ENCODE measurements at regions not wholly inside any gene's neighbourhood (a gene's known extent, or its start where the extent isn't known, plus 50 kb on each side); places are given as distances from the start of the nearest gene placed in this dataset.
"Not testable (repeated sequence)": the region's sequence is repeated elsewhere in the genome, so short reads cannot be mapped to it uniquely, and the experiment has no call there.

GRCh38 chr7:16263377-16263776 is 158.0 kb downstream of the CRPPA start:
- CTCF ChIA-PET (ENCODE audit: low intra/inter-chr PET ratio), result interaction anchor here (0.6 kb wide), 1 partner anchor 304 kb away, joined by 3 read pairs; no protein-coding TSS in a partner anchor
- in situ Hi-C loops (cut with MboI), result loop anchor here (10.0 kb wide), 1 partner anchor 301 kb away; no protein-coding TSS in a partner anchor
- peak; percentile 50 for TF ChIP-seq POLR2A (conservative IDR thresholded peaks at IDR 0.05)
- TF ChIP-seq, protein P1, sequence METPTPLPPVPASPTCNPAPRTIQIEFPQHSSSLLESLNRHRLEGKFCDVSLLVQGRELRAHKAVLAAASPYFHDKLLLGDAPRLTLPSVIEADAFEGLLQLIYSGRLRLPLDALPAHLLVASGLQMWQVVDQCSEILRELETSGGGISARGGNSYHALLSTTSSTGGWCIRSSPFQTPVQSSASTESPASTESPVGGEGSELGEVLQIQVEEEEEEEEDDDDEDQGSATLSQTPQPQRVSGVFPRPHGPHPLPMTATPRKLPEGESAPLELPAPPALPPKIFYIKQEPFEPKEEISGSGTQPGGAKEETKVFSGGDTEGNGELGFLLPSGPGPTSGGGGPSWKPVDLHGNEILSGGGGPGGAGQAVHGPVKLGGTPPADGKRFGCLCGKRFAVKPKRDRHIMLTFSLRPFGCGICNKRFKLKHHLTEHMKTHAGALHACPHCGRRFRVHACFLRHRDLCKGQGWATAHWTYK (CRISPR knock-in tag; IDR thresholded peaks at IDR 0.05), result 0 out of 2 replicates have a peak, but pooled peaks have one; percentile 45
- 0 out of 2 replicates have a peak, but pooled peaks have one; percentile 27 for TF ChIP-seq ZNF197 (CRISPR knock-in tag; IDR thresholded peaks at IDR 0.05; ENCODE audit: low read depth)
- peak; percentile 45; the same call in 1 of the 2 replicates for TF ChIP-seq KAT7 (CRISPR knock-in tag; IDR thresholded peaks at IDR 0.05; ENCODE audit: borderline replicate concordance)
- TF ChIP-seq CC2D1A (IDR thresholded peaks at IDR 0.05), result 0 out of 2 replicates have a peak, but pooled peaks have one; percentile 23
- peak; percentile 84; the same call in 1 of the 2 replicates for TF ChIP-seq DMBX1 (CRISPR knock-in tag; IDR thresholded peaks at IDR 0.05; ENCODE audit: borderline replicate concordance)
- TF ChIP-seq SMARCE1 (IDR thresholded peaks at IDR 0.05), result peak; percentile 36; the same call in 1 of the 2 replicates
- TF ChIP-seq ID3 (CRISPR knock-in tag; IDR thresholded peaks at IDR 0.05); FOXM1 (CRISPR knock-in tag; IDR thresholded peaks at IDR 0.05; ENCODE audit: low read depth): not testable (repeated sequence)
- TF ChIP-seq ID3 (tag; IDR thresholded peaks at IDR 0.05), result 0 out of 2 replicates have a peak, but pooled peaks have one; percentile 16
- 0 out of 2 replicates have a peak, but pooled peaks have one; percentile 13 for TF ChIP-seq HIVEP1 (CRISPR knock-in tag; IDR thresholded peaks at IDR 0.05)
- TF ChIP-seq FOXM1 (IDR thresholded peaks at IDR 0.05; ENCODE audit: low read depth), result peak; percentile 15
- 0 out of 2 replicates have a peak, but pooled peaks have one; percentile 34 for TF ChIP-seq ZNF134 (CRISPR knock-in tag; conservative IDR thresholded peaks at IDR 0.05)
- peak; percentile 42 for TF ChIP-seq CEBPB (tag; IDR thresholded peaks at IDR 0.05)
- TF ChIP-seq ZNF583 (CRISPR knock-in tag; IDR thresholded peaks at IDR 0.05), result peak; percentile 51; the same call in 1 of the 2 replicates
- TF ChIP-seq, protein P2, sequence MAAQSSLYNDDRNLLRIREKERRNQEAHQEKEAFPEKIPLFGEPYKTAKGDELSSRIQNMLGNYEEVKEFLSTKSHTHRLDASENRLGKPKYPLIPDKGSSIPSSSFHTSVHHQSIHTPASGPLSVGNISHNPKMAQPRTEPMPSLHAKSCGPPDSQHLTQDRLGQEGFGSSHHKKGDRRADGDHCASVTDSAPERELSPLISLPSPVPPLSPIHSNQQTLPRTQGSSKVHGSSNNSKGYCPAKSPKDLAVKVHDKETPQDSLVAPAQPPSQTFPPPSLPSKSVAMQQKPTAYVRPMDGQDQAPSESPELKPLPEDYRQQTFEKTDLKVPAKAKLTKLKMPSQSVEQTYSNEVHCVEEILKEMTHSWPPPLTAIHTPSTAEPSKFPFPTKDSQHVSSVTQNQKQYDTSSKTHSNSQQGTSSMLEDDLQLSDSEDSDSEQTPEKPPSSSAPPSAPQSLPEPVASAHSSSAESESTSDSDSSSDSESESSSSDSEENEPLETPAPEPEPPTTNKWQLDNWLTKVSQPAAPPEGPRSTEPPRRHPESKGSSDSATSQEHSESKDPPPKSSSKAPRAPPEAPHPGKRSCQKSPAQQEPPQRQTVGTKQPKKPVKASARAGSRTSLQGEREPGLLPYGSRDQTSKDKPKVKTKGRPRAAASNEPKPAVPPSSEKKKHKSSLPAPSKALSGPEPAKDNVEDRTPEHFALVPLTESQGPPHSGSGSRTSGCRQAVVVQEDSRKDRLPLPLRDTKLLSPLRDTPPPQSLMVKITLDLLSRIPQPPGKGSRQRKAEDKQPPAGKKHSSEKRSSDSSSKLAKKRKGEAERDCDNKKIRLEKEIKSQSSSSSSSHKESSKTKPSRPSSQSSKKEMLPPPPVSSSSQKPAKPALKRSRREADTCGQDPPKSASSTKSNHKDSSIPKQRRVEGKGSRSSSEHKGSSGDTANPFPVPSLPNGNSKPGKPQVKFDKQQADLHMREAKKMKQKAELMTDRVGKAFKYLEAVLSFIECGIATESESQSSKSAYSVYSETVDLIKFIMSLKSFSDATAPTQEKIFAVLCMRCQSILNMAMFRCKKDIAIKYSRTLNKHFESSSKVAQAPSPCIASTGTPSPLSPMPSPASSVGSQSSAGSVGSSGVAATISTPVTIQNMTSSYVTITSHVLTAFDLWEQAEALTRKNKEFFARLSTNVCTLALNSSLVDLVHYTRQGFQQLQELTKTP (IDR thresholded peaks at IDR 0.05; ENCODE audit: low read depth in 1 of 2, partially characterized antibody in 2 of 2), result peak; percentile 80 to 86
- TF ChIP-seq TAF1 (IDR thresholded peaks at IDR 0.05; ENCODE audit: control insufficient read depth, extremely low read depth, insufficient read depth, low read length, severe bottlenecking), result peak; percentile 42

More at GRCh38 chr7:16263377-16263776, 158.0 kb downstream of the CRPPA start:
- H3K9ac ChIP-seq (ENCODE audit: insufficient read depth in 1 of 2, low read depth in 2 of 2, low read length in 2 of 2), result peak overlapping the region; percentile 77 to 92
- peaks cover 36% of the 10 kb centered on the region for H3K36me3 ChIP-seq (ENCODE audit: control insufficient read depth, insufficient read depth, low read length)
- peaks cover 5 to 30% of the 10 kb centered on the region in 2 experiments; a peak in 4 of 5 replicates for H3K4me1 ChIP-seq (replicated peaks in 1 of 2; ENCODE audit: control insufficient read depth in 2 of 2, insufficient read depth in 2 of 2, low read length in 2 of 2)
- peak overlapping the region; percentile 49 for H3K4me3 ChIP-seq
- H3K27ac ChIP-seq (ENCODE audit: extremely low read depth, low read depth, low read length), result peak overlapping the region; percentile 93
- not testable (repeated sequence) for H2AFZ ChIP-seq (ENCODE audit: low read depth, low read length); H3K9me1 ChIP-seq (ENCODE audit: control insufficient read depth, insufficient read depth, low read length); H3K27me3 ChIP-seq (ENCODE audit: control insufficient read depth in 2 of 2, insufficient read depth in 2 of 2, low read length in 2 of 2); H3K9me3 ChIP-seq (replicated peaks; ENCODE audit: control insufficient read depth, insufficient read depth, low read depth, low read length); H4K20me1 ChIP-seq (replicated peaks; ENCODE audit: control insufficient read depth, insufficient read depth, low read length); FAIRE-seq; BruUV-seq (replicated peaks)
- DNase-seq (ENCODE audit: extremely low read depth in 1 of 4, low spot score in 3 of 4), result peak in 1 of 4 experiments; percentile 41
- WGBS (ENCODE audit: insufficient coverage, low coverage, missing lambda C conversion rate), result 4% methylated on average over 6 of the region's 6 CpGs
- peaks cover 69% of the 10 kb centered on the region for H3K79me2 ChIP-seq (ENCODE audit: control insufficient read depth, insufficient read depth, low read length)
- peak overlapping the region; percentile 87 for H3K4me2 ChIP-seq (ENCODE audit: insufficient read depth, low read length)
- peak; percentile 9 for ATAC-seq
- intact Hi-C loops (cut with micrococcal nuclease), result loop anchor here (10.0 kb wide), 1 partner anchor 491 kb away; the partner anchor contains the start of gene TSPAN13
- POLR2A ChIA-PET, result interaction anchor here (0.6 kb wide), 1 partner anchor 10 kb away, joined by 3 read pairs; no protein-coding TSS in a partner anchor
